ENCODE measurements at regions not wholly inside any gene's neighbourhood (a gene's known extent, or its start where the extent isn't known, plus 50 kb on each side); places are given as distances from the start of the nearest gene placed in this dataset.

GRCh38 chr6:103719545-103719944 lies 1140.2 kb downstream of the HACE1 start:
- TF ChIP-seq KDM5A (IDR thresholded peaks at IDR 0.05; ENCODE audit: low read length) (no peak), TAF1 (IDR thresholded peaks at IDR 0.05; ENCODE audit: low read depth, low read length) (no peak)

All from H1 (cell line).